ENCODE measurements at regions not wholly inside any gene's neighbourhood (a gene's known extent, or its start where the extent isn't known, plus 50 kb on each side); places are given as distances from the start of the nearest gene placed in this dataset.

GRCh38 chr3:18837137-18837755 lies 311.1 kb upstream of the KCNH8 start:
- DNase-seq: no peak
- no peaks in the 10 kb centered on the region for H3K4me1 ChIP-seq (ENCODE audit: control insufficient read depth, insufficient read depth, low read length)
- H3K9me3 ChIP-seq (ENCODE audit: control insufficient read depth, low read depth, low read length): no peaks in the 10 kb centered on the region
- no peak overlapping the region for H3K4me3 ChIP-seq (ENCODE audit: low read length)
- H3K27ac ChIP-seq (ENCODE audit: low read length): no peak overlapping the region
- no CpG with 5 or more reads among the region's 3 CpGs for WGBS (ENCODE audit: insufficient coverage, low lambda C conversion rate)
- no peaks in the 10 kb centered on the region for H3K36me3 ChIP-seq (ENCODE audit: control insufficient read depth, insufficient read depth, low read length)
- no peaks in the 10 kb centered on the region for H3K27me3 ChIP-seq (ENCODE audit: control insufficient read depth, insufficient read depth, low read length)

- WGBS (ENCODE audit: insufficient coverage, low lambda C conversion rate): 50% methylated on average over 1 of the region's 4 CpGs
- no peak for DNase-seq
- H3K36me3 ChIP-seq (ENCODE audit: control insufficient read depth, insufficient read depth, low read length): no peaks in the 10 kb centered on the region
- H3K4me1 ChIP-seq (ENCODE audit: control insufficient read depth, insufficient read depth, low read length): no peaks in the 10 kb centered on the region
- H3K27ac ChIP-seq (ENCODE audit: low read length): no peak overlapping the region
- H3K27me3 ChIP-seq (ENCODE audit: control insufficient read depth, insufficient read depth, low read length): no peaks in the 10 kb centered on the region
- no peak overlapping the region for H3K4me3 ChIP-seq (ENCODE audit: low read length)
- H3K9me3 ChIP-seq (ENCODE audit: control insufficient read depth, low read depth, low read length): no peaks in the 10 kb centered on the region
Observed at GRCh38 chr3:18835021-18835420, 313.3 kb upstream of the KCNH8 start.

GRCh38 chr3:18830087-18830486 lies 318.2 kb upstream of the KCNH8 start:
- Histone ChIP-seq H3K4me3 (ENCODE audit: low read length) (no peak overlapping the region), H3K36me3 (ENCODE audit: control insufficient read depth, insufficient read depth, low read length) (no peaks in the 10 kb centered on the region), H3K9me3 (ENCODE audit: control insufficient read depth, low read depth, low read length) (no peaks in the 10 kb centered on the region), H3K27me3 (ENCODE audit: control insufficient read depth, insufficient read depth, low read length) (no peaks in the 10 kb centered on the region), H3K4me1 (ENCODE audit: control insufficient read depth, insufficient read depth, low read length) (no peaks in the 10 kb centered on the region), H3K27ac (ENCODE audit: low read length) (no peak overlapping the region)
- DNase-seq: no peak
- WGBS (ENCODE audit: insufficient coverage, low lambda C conversion rate): 43% methylated on average over 2 of the region's 5 CpGs

GRCh38 chr3:18828637-18829036 lies 319.7 kb upstream of the KCNH8 start:
- Histone ChIP-seq H3K4me1 (ENCODE audit: control insufficient read depth, insufficient read depth, low read length) (no peaks in the 10 kb centered on the region), H3K27me3 (ENCODE audit: control insufficient read depth, insufficient read depth, low read length) (no peaks in the 10 kb centered on the region), H3K4me3 (ENCODE audit: low read length) (no peak overlapping the region), H3K27ac (ENCODE audit: low read length) (no peak overlapping the region), H3K36me3 (ENCODE audit: control insufficient read depth, insufficient read depth, low read length) (no peaks in the 10 kb centered on the region), H3K9me3 (ENCODE audit: control insufficient read depth, low read depth, low read length) (no peaks in the 10 kb centered on the region)
- WGBS (ENCODE audit: insufficient coverage, low lambda C conversion rate): 100% methylated on average over 2 of the region's 2 CpGs
- no peak for DNase-seq

- WGBS (ENCODE audit: insufficient coverage, low lambda C conversion rate): 70% methylated on average over 3 of the region's 3 CpGs
- H3K4me3 ChIP-seq (ENCODE audit: low read length): no peak overlapping the region
- no peak for DNase-seq
- H3K4me1 ChIP-seq (ENCODE audit: control insufficient read depth, insufficient read depth, low read length): no peaks in the 10 kb centered on the region
- no peak overlapping the region for H3K27ac ChIP-seq (ENCODE audit: low read length)
- H3K9me3 ChIP-seq (ENCODE audit: control insufficient read depth, low read depth, low read length): no peaks in the 10 kb centered on the region
- no peaks in the 10 kb centered on the region for H3K27me3 ChIP-seq (ENCODE audit: control insufficient read depth, insufficient read depth, low read length)
- no peaks in the 10 kb centered on the region for H3K36me3 ChIP-seq (ENCODE audit: control insufficient read depth, insufficient read depth, low read length)
Observed at GRCh38 chr3:18827664-18828063, 320.6 kb upstream of the KCNH8 start.

GRCh38 chr3:18825665-18826064 lies 322.6 kb upstream of the KCNH8 start:
- no peak for DNase-seq
- no peaks in the 10 kb centered on the region for H3K9me3 ChIP-seq (ENCODE audit: control insufficient read depth, low read depth, low read length)
- WGBS (ENCODE audit: insufficient coverage, low lambda C conversion rate): no CpG with 5 or more reads among the region's 2 CpGs
- no peak overlapping the region for H3K27ac ChIP-seq (ENCODE audit: low read length)
- H3K27me3 ChIP-seq (ENCODE audit: control insufficient read depth, insufficient read depth, low read length): no peaks in the 10 kb centered on the region
- no peaks in the 10 kb centered on the region for H3K36me3 ChIP-seq (ENCODE audit: control insufficient read depth, insufficient read depth, low read length)
- no peaks in the 10 kb centered on the region for H3K4me1 ChIP-seq (ENCODE audit: control insufficient read depth, insufficient read depth, low read length)
- no peak overlapping the region for H3K4me3 ChIP-seq (ENCODE audit: low read length)

- Histone ChIP-seq H3K4me3 (ENCODE audit: low read length) (no peak overlapping the region), H3K36me3 (ENCODE audit: control insufficient read depth, insufficient read depth, low read length) (no peaks in the 10 kb centered on the region), H3K9me3 (ENCODE audit: control insufficient read depth, low read depth, low read length) (no peaks in the 10 kb centered on the region), H3K27me3 (ENCODE audit: control insufficient read depth, insufficient read depth, low read length) (no peaks in the 10 kb centered on the region), H3K27ac (ENCODE audit: low read length) (no peak overlapping the region), H3K4me1 (ENCODE audit: control insufficient read depth, insufficient read depth, low read length) (no peaks in the 10 kb centered on the region)
- DNase-seq: no peak
- WGBS (ENCODE audit: insufficient coverage, low lambda C conversion rate): 86% methylated on average over 1 of the region's 3 CpGs
Observed at GRCh38 chr3:18813300-18813699, 335.0 kb upstream of the KCNH8 start.

- H3K4me1 ChIP-seq (ENCODE audit: control insufficient read depth, insufficient read depth, low read length): no peaks in the 10 kb centered on the region
- DNase-seq: no peak
- no peaks in the 10 kb centered on the region for H3K27me3 ChIP-seq (ENCODE audit: control insufficient read depth, insufficient read depth, low read length)
- H3K36me3 ChIP-seq (ENCODE audit: control insufficient read depth, insufficient read depth, low read length): no peaks in the 10 kb centered on the region
- no peaks in the 10 kb centered on the region for H3K9me3 ChIP-seq (ENCODE audit: control insufficient read depth, low read depth, low read length)
- no peak overlapping the region for H3K4me3 ChIP-seq (ENCODE audit: low read length)
- no peak overlapping the region for H3K27ac ChIP-seq (ENCODE audit: low read length)
- WGBS (ENCODE audit: insufficient coverage, low lambda C conversion rate): 40% methylated on average over 1 of the region's 3 CpGs
Observed at GRCh38 chr3:18812316-18812715, 336.0 kb upstream of the KCNH8 start.

GRCh38 chr3:18810306-18810661 lies 338.0 kb upstream of the KCNH8 start:
- no CpG with 5 or more reads among the region's 1 CpG for whole genome bisulfite sequencing (ENCODE audit: insufficient coverage, low lambda C conversion rate)
- H3K27me3 ChIP-seq (ENCODE audit: control insufficient read depth, insufficient read depth, low read length): no peaks in the 10 kb centered on the region
- H3K4me3 ChIP-seq (ENCODE audit: low read length): no peak overlapping the region
- no peaks in the 10 kb centered on the region for H3K36me3 ChIP-seq (ENCODE audit: control insufficient read depth, insufficient read depth, low read length)
- H3K4me1 ChIP-seq (ENCODE audit: control insufficient read depth, insufficient read depth, low read length): no peaks in the 10 kb centered on the region
- no peak overlapping the region for H3K27ac ChIP-seq (ENCODE audit: low read length)
- DNase-seq: no peak
- no peaks in the 10 kb centered on the region for H3K9me3 ChIP-seq (ENCODE audit: control insufficient read depth, low read depth, low read length)

- no peak overlapping the region for H3K27ac ChIP-seq (ENCODE audit: low read length)
- no peaks in the 10 kb centered on the region for H3K27me3 ChIP-seq (ENCODE audit: control insufficient read depth, insufficient read depth, low read length)
- no peak overlapping the region for H3K4me3 ChIP-seq (ENCODE audit: low read length)
- no peaks in the 10 kb centered on the region for H3K36me3 ChIP-seq (ENCODE audit: control insufficient read depth, insufficient read depth, low read length)
- WGBS (ENCODE audit: insufficient coverage, low lambda C conversion rate): 65% methylated on average over 2 of the region's 3 CpGs
- no peaks in the 10 kb centered on the region for H3K4me1 ChIP-seq (ENCODE audit: control insufficient read depth, insufficient read depth, low read length)
- H3K9me3 ChIP-seq (ENCODE audit: control insufficient read depth, low read depth, low read length): no peaks in the 10 kb centered on the region
- DNase-seq: no peak
Observed at GRCh38 chr3:18809640-18810305, 338.5 kb upstream of the KCNH8 start.

- Histone ChIP-seq H3K9me3 (ENCODE audit: control insufficient read depth, low read depth, low read length) (no peaks in the 10 kb centered on the region), H3K4me3 (ENCODE audit: low read length) (no peak overlapping the region), H3K4me1 (ENCODE audit: control insufficient read depth, insufficient read depth, low read length) (no peaks in the 10 kb centered on the region)
Observed at GRCh38 chr3:18808429-18808828, 339.9 kb upstream of the KCNH8 start.

More at GRCh38 chr3:18808429-18808828, 339.9 kb upstream of the KCNH8 start:
- no peak for DNase-seq
- Histone ChIP-seq H3K36me3 (ENCODE audit: control insufficient read depth, insufficient read depth, low read length) (no peaks in the 10 kb centered on the region), H3K27ac (ENCODE audit: low read length) (no peak overlapping the region), H3K27me3 (ENCODE audit: control insufficient read depth, insufficient read depth, low read length) (no peaks in the 10 kb centered on the region)
- WGBS (ENCODE audit: insufficient coverage, low lambda C conversion rate): 100% methylated on average over 1 of the region's 6 CpGs

All from large intestine (tissue), 3 donors.